ENCODE measurements at regions not wholly inside any gene's neighbourhood (a gene's known extent, or its start where the extent isn't known, plus 50 kb on each side); places are given as distances from the start of the nearest gene placed in this dataset.

DNA sequence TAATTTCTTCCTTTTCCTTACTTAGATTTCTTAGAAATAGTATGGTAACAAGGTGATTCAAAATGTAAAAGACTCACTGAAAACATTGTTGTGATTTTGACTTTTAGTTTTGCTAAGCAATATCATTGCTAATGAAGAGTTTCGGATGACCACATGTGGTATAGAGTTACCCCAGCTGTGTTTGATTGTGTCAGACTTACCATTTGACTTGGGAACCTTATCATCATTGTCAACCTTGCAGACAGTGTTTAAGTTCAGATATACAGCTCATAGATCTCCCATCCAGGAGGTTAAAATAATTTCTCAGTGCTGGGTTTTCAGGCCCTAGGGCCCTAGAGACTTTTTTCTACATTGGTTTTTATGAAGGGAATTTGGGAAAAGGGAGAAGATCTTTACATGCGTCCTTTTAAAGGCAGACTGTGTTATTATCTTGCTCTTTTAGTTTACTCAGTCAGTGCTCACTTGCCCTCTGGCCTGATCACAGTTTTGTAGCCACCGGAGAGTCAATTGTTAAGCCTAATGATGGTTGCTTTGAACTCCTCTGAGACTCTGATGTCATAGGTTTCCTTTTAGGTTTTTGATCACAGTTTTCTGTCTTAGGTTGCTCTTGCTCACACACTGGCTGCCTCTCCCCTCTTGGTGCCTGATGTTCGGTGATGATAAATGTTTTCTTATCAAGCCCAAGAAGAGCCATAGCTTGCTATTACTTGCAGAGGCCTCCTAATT is 133.5 kb upstream of the ZPLD1 start:
- no peaks in the 10 kb centered on the region for H3K36me3 ChIP-seq
- no peaks in the 10 kb centered on the region for H3K27me3 ChIP-seq (replicated peaks in 1 of 7)
- H3K27ac ChIP-seq: no peak overlapping the region
- DNase-seq: no peak
- H3K4me1 ChIP-seq: no peaks in the 10 kb centered on the region
- H3K9me3 ChIP-seq: no peaks in the 10 kb centered on the region
- intact Hi-C loops (cut with DNase I; ENCODE audit: low total_unique reads): no loop called here
- WGBS, 5 donors: 61 to 76% (median 74%) methylated on average over 4 of the region's 4 CpGs
- H3K4me3 ChIP-seq: no peak overlapping the region
- no peak for TF ChIP-seq CTCF (IDR thresholded peaks at IDR 0.05 in 8 of 11, conservative IDR thresholded peaks at IDR 0.05 in 3 of 11)
- TF ChIP-seq POLR2AphosphoS5 (IDR thresholded peaks at IDR 0.05): no peak
- TF ChIP-seq POLR2A (IDR thresholded peaks at IDR 0.05): no peak

DNA sequence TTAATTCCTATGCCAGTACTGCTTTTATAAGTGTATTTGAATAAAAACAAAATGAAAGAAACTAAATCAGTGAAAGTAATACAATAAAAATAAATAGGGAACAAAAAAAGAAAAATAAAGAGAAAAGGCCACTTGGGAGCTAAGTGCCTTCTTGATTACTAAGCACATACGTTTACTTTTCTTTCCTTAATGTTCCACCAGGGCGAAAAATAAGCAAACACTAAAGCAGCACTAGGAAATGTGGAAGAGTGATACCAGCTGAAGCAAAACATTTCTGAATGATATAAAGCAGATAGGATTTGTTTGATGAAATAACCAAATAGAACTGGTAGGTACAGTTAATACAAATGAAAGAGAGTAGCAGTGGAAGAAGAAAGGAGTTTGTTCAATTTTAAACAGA is 132.8 kb upstream of the ZPLD1 start:
- intact Hi-C loops (cut with DNase I; ENCODE audit: low total_unique reads): no loop called here
- no peak for TF ChIP-seq POLR2AphosphoS5 (IDR thresholded peaks at IDR 0.05)
- TF ChIP-seq POLR2A (IDR thresholded peaks at IDR 0.05): no peak
- no peak for TF ChIP-seq CTCF (IDR thresholded peaks at IDR 0.05 in 8 of 11, conservative IDR thresholded peaks at IDR 0.05 in 3 of 11)
- no peaks in the 10 kb centered on the region for H3K4me1 ChIP-seq
- WGBS, 5 donors: 54 to 84% (median 77%) methylated on average over 2 of the region's 2 CpGs
- H3K4me3 ChIP-seq: no peak overlapping the region
- no peaks in the 10 kb centered on the region for H3K9me3 ChIP-seq
- H3K27me3 ChIP-seq (replicated peaks in 1 of 7): no peaks in the 10 kb centered on the region
- DNase-seq: no peak
- no peak overlapping the region for H3K27ac ChIP-seq
- no peaks in the 10 kb centered on the region for H3K36me3 ChIP-seq

- no peak for TF ChIP-seq POLR2AphosphoS5 (IDR thresholded peaks at IDR 0.05)
- no peak for TF ChIP-seq CTCF (IDR thresholded peaks at IDR 0.05 in 8 of 11, conservative IDR thresholded peaks at IDR 0.05 in 3 of 11)
- no peak for TF ChIP-seq POLR2A (IDR thresholded peaks at IDR 0.05)
- H3K4me1 ChIP-seq: no peaks in the 10 kb centered on the region
- 87 to 91% (median 89%) methylated on average over 3 of the region's 3 CpGs for WGBS, 5 donors
- intact Hi-C loops (cut with DNase I; ENCODE audit: low total_unique reads): no loop called here
- DNase-seq: no peak
- no peak overlapping the region for H3K27ac ChIP-seq
- no peaks in the 10 kb centered on the region for H3K27me3 ChIP-seq (replicated peaks in 1 of 7)
- H3K4me3 ChIP-seq: no peak overlapping the region
- H3K9me3 ChIP-seq: no peaks in the 10 kb centered on the region
- no peaks in the 10 kb centered on the region for H3K36me3 ChIP-seq
Observed at GRCh38 chr3:102304550-102304949, 130.3 kb upstream of the ZPLD1 start.

DNA sequence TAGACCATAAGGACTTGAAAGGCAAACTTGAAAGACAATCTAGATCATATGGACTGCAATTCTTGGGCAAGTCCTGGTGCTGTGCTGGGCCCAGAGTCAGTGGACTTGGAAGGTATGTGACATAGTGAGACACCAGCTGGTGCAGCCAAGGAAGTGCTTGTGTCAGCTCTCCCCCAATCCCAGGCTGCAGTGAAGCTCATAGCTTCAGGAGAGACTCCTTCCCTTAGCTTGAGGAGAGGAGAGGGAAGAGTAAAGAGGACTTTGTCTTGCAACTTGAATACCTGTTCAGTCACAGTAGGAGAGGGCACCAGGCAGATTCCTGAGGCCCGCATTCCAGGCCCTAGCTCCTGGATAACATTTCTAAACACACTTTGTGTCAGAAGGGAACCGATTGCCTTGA is 127.4 kb upstream of the ZPLD1 start:
- no peaks in the 10 kb centered on the region for H3K27me3 ChIP-seq (replicated peaks in 1 of 7)
- no peaks in the 10 kb centered on the region for H3K9me3 ChIP-seq
- no peaks in the 10 kb centered on the region for H3K36me3 ChIP-seq
- no peaks in the 10 kb centered on the region for H3K4me1 ChIP-seq
- 74 to 89% (median 84%) methylated on average over 2 of the region's 2 CpGs; no CpG with 5 or more reads in 1 of the 5 donors for WGBS, 5 donors
- TF ChIP-seq POLR2AphosphoS5 (IDR thresholded peaks at IDR 0.05): no peak
- TF ChIP-seq POLR2A (IDR thresholded peaks at IDR 0.05): no peak
- TF ChIP-seq CTCF (IDR thresholded peaks at IDR 0.05 in 8 of 11, conservative IDR thresholded peaks at IDR 0.05 in 3 of 11): no peak
- intact Hi-C loops (cut with DNase I; ENCODE audit: low total_unique reads): no loop called here
- H3K4me3 ChIP-seq: no peak overlapping the region
- DNase-seq: no peak
- H3K27ac ChIP-seq: no peak overlapping the region

Measured in spleen (tissue), 11 donors.